LHCN-M2 (cell line): ENCODE measurements at regions not wholly inside any gene's neighbourhood (a gene's known extent, or its start where the extent isn't known, plus 50 kb on each side); places are given as distances from the start of the nearest gene placed in this dataset.

Experiments
- DNase-seq: peaks from one replicate; pipeline ENCODE4 v3.0.0-alpha.2; 2012; ENCODE audit warnings: low read depth

DNA sequence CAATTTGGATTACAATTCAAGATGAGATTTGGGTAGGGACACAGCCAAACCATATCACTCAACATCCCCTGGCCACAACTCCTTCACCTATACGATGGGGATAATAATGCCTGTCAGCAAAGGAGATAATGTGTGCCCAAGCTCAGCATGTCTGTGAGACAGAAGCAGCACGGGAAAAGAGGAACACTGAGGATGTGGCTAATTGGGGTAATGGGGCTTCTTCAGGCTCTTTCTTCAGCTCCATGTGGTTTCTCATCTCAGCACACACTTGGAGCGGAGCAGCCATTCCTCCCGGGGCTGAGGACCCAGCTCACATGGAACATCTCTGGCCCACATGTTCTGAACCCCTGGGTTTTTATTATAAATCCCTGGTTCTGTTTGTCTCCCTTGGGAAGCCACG lies 136.0 kb upstream of the NAMPT start:
- DNase-seq: no peak

DNA sequence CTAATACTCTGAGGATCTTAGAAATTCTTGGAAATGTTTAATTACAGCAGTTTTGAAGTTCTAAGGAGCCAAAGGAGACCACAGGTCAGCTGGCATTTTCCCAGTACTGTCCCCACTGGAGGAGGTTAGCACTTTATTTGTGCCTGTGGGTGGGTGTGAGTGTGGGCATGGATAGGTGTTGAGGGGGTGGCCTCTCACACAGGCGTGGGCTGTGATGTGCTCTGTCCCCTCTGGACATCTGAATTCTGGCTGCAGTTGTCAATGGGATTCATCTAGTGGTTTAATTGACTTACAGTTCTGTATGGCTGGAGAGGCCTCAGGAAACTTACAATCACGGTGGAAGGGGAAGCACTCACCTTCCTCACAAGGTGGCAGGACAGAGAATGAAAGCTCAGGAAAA lies 135.4 kb upstream of the NAMPT start:
- no peak for DNase-seq

DNA sequence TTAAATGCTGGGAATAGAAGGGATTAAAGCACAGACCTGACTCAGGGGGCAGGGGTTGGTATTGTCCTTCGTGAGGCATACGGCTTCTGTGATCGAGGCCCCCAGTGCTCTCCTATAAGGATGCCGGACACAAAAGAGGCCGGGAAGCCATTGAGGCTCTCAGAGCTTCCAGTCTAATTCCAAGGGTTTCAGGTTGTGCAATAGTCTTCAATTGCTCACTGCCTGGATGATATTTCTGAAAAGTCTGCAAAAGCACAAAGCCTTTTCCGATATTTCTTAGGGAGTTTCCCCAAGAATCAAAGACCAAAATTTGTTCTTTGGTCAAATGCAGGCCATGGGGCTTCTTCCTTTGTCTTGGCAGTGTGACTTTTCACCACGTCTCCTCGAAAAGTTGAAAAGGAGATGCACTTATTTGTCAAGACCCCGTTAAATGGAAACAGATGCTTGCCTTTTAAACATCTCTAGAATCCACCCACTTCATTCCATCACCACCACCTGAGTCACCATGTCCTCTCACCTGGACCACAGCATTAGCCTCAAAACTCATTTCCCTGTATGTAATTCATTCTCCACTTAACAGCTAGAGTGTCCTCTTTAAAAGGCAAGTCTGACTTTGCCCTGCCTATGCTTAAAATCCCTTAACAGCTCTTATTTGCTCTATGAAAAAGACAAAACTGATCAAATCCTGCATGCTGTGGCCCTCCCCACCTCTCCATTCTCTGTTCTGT lies 134.8 kb upstream of the NAMPT start:
- no peak for DNase-seq

DNA sequence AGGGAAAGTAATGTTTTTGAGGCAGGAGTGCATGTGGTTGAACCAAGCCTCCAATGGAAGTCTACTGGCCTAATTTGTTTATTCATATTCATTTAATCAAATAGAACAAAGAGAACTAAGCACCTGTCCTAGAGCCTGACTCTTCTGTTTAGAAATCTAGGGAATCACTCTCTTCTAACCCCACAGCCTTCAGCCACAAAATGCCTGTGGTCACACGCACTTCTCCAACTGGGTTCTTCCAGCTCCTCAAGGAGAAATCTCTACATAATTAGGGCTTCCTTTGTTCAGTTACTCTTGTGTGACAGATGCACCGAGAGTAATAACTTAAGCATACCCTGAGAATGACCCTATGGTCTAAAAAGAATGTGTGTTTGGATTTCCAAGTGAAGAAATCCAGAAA lies 133.7 kb upstream of the NAMPT start:
- peak; percentile 80 for DNase-seq

DNA sequence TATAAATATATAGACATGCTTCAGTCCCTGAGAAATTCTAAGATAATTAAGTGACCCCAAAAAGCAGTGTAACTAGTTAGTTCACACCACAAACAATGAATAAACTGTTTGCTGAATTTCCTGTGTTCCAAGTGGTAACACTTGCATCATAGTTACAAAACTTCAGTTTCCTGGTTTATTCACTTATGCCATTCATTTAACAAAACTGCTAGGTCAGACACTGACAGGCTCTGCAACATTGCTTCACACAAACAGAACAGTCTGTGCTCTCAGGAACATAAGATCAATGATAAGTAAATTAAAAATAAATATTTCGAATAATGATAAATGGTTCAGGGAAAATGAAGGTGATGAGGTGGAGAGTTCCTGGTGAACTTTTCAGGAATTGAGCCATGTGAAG lies 133.3 kb upstream of the NAMPT start:
- peak; percentile 41 for DNase-seq

DNA sequence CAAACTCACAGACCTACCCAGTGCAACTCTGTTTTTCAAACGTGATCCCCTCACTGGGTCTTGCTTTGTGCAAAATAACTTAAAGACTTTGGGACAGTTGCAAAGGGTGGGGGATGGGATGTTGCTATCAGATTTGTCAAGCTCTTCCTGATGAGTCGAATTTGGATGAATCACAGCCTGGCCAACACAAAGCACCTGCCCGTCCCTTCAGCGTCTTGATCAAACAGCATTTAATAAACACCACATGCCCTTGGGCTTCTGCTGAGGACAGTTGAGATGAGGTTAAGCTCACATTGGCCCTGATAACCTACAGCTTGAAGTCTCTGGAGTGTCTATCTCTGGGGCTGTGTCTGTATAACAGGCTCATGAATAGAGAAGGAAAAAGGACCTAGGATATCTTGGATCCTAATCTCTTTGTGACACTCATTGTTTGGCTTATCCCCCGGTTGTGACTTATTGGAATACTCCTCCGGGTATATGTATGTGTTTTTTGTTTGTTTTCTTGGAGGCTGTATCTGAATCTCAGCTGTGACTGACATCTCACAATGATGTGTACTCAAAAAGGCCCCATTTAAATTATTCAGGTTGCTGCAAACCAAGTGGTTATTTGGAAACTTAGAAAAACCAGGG lies 132.6 kb upstream of the NAMPT start:
- DNase-seq: peak; percentile 42

DNA sequence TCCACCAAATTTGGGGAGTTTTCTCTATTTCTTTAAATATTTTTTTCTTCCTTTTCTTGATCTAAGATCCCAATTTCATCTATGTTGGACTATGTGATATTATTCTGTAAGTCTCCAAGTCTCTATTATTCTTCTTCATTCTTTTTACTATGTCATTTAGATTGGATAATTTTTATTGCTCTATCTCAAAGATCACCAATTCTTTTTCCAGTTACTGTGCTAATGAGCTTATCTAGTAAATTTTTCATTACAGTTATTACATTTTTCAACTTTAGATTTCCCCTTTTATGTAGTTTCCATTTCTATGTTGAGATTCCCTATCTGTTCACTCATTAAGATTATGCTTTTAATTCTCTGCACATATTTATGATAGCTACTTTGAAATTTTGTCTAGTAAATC lies 131.6 kb upstream of the NAMPT start:
- no peak for DNase-seq

DNA sequence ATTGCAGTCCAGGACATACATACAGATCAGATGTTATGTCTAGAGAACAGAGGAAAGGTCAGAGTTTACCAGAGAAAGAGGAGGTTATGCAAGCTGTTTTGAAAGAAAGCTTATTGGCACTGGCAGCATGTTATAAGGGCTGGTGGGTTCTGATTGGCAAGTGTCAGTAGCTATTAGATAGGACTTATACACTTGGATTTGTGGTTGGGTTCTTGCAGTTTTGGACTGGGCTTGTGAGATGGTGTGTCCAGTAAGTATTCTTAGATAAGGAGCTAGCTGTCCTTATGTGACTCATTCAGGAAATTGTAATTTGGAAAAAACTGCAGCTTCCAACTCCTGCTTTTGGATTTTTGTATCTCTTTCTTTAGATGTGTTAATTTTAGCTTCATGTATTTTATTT lies 130.7 kb upstream of the NAMPT start:
- DNase-seq: no peak

DNA sequence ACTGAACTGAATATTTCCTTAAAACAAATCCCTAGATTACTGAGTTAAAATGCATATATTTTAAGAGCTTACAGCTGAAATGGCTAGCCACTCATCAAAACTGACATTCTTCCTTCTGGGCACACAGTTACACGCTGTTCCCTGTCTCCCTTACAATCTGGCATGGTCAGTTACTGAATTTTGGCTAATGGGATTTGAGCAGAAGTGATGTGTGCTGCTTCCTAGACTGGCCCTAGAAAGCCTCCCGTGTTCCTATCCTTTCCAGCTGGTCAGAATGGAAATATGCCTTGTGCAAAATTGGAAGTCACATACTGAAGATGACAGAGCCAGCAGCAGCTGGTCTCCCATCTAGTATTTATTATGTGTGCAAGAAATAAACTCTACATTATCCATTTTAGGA lies 128.7 kb upstream of the NAMPT start:
- DNase-seq: no peak

DNA sequence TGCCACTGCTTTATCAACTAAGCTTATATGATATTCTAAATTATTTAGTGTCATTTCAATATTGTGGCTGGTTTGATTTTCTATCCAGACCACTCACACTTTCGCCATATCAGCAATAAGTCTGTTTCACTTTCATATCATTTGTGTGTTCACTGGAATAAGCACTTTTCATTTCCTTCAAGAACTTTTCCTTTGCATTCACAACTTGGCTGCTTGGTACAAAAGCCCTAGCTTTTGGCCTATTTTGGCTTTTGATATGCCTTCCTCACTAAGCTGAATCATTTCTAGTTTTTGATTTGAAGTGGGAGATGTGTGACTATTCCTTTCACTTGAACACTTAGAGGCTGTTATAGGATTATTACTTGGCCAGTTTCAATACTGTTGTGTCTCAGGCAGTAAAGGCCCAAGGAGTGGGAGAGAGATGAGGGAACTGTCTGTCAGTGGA lies 120.9 kb upstream of the NAMPT start:
- DNase-seq: no peak

DNA sequence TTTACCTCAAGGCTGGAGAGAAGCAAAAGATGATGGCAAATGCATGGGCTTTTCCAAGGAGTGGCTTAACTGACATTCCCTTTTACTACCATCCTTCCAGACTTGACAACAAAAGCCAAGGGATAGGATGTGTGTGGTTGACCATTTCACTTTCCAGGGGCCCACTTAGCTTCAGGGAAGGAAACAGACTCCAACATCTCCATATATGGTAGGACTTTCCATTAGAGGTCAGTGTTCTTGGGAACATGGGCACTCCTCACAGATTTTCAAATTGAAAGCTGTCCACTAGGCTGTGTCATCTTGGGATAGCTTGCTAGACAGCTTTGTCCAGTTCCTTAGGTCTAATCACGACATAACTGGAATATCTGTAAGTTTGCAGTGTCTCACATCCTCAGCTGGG lies 118.1 kb upstream of the NAMPT start:
- DNase-seq: no peak

DNA sequence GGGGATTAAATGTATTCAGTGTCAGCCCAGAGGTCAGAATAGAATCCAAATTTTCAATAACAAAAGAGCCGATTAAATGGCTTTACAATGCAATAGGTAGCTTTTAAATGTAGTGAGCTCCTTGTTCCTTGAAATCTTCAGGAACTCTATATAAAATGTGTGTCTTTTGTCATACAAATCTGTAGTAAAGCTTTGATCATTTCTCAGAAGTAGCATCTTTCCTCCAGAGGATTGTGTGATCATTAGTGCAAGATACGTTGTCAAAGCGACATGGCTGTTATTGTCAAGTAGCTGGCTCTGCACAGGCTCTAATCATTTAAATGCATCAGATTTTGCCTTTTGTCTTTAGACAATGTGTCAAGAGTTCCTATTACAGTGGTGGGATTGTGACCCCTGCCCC lies 116.1 kb upstream of the NAMPT start:
- DNase-seq: no peak

DNA sequence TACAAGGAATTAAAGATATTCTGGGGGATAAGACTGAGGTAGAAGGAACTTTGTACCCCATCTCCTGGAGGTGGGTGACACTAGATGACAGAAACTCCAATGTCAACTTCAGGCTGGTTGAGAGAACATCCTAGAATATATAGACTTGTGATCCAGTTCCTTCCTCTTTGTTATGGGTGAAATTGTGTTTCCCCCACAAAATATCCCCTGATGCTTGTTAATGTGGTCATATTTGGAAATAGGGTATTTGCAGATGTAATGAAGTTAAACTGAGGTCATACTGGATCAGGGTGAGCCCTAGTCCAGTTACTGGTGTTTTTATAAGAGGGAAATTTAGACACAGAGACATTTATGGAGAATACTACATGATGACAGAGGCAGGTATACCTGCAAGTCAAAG lies 114.0 kb upstream of the NAMPT start:
- no peak for DNase-seq

DNA sequence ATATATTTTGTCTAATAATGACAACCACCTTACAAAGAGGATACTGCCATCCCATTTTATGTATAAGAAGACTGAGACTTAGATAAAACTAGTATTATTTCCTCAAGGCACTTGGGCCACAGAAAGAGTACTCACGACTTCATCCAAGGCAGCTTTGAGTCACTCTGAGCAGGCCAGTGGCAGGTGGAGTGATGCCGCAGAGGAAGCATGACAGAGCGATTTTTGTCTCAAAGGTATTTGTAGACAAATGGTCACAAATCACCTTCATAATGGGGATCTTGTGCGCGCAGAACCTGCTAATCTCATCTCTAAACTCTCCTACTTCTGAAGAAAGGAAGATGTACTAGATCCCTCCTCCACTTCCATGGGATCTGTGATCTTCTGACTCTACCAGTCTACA lies 113.2 kb upstream of the NAMPT start:
- DNase-seq: no peak

DNA sequence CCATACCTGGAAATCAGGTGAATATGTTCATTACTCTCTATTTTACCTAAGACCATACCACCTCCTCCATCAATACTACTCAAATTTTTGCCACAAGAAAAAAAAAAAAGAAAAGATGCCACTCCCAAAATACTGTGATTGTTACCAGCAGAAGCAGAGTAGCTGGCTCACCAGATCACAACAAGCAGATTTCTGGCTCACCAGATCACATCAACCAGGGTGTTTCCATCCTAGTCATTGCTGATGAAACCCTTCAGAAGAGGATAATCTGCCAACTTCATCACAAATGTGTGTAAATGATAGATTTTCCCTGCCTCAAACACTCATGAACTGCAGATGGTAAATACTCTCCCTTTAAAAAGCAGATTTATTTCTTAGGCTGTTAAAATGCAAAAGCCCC lies 109.7 kb upstream of the NAMPT start:
- no peak for DNase-seq

DNA sequence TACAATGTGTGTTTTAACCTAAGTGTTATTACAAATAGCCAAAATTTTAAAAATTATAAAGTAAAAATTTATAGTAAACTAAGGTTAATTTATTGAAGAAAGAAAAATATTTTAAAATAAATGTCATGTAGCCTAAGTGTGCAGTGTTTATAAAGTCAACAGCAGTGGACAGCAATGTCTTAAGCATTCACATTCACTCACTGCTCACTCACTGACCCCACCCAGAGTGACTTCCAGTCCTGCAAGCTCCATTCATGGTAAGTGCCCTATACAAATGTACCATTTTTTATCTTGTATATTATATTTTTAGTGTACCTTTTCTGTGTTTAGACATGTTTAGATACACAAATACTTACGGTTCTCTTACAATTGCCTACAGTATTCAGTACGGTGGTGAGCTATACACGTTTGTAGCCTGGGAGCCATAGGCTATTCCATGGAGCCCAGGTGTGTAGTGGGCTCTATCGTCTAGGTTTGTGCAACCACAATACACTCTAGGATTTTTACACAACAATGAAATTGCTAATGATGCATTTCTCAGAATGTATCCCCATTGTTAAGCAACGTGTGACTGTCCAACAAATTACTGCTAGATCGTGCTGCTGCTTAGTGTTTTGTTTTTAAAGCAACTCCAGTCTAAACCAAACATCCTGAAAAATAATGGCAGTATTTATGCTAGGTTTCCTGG lies 108.9 kb upstream of the NAMPT start:
- no peak for DNase-seq

DNA sequence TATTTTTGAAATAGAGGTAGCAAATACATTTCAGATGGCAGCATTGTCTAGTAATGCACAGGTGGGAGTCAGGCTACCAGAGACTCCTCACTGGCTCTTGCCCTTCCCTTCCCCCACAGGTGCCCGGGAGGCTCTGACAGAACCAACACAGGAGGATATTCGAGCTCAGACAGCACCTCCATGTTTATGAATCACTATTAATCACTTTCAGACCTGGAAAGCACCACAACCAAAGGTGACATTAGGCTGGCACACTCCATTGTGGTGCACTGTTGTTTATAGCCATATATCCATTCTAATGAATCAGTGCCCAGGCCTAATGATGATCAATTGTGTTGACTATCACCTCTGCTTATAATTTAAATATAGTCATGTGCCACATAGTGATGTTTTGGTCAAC lies 107.8 kb upstream of the NAMPT start:
- DNase-seq: no peak

DNA sequence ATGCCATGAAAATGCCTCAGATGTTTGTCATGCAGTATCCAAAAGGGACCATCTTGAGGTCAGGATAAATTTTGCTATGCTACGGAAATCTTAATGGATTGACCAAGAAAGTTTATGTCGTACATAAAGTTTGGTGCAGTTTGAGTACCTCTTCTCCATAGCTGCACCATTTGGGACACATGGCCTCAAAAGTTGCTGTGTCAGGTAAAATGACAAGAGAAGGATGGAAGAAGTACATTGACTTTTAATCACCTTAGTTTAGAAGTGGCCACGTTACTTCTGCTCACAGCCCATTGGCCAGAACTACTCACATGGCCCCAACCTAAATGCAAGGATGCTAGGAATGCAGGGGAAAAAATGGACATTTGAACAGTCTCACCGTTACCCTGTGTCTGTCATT lies 107.4 kb upstream of the NAMPT start:
- DNase-seq: no peak

DNA sequence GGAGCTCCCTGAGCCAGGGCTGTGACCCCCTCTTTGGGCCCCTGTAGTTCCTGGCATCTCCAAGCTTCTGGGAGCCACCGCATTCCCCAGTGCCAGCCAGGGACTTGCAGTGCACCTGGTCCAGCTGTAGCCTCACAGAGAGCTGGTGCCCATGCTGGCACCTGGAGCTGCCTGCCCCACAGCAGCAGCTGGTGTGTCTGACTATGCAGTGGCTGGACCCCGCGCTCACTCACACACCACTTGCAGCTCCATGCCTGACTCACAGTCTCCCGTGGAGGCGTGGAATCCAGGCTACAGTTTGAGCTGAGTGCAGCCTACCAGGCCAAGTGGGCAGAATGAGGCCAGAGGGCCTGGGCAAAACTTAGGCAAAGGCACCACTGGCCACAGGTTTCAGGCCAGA lies 102.2 kb upstream of the NAMPT start:
- DNase-seq: no peak

DNA sequence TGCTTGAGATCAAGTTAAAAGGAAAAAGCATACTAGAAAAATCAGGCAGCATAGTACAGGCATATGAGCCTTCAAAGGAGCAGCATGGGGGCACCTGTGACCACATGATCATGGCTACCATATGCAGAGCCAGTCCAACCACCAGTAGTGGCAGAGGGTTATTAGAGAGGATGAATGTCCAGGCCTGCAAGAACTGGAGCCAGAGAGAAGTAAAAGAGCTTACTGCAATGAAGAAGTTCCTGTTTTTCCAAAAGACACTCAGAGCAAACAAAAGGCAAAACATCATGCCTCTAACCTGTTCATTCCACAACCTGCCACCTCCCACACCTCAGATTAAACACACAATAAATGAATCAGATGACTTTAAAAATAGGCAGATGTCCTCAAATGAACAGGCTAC lies 99.6 kb upstream of the NAMPT start:
- DNase-seq: no peak

DNA sequence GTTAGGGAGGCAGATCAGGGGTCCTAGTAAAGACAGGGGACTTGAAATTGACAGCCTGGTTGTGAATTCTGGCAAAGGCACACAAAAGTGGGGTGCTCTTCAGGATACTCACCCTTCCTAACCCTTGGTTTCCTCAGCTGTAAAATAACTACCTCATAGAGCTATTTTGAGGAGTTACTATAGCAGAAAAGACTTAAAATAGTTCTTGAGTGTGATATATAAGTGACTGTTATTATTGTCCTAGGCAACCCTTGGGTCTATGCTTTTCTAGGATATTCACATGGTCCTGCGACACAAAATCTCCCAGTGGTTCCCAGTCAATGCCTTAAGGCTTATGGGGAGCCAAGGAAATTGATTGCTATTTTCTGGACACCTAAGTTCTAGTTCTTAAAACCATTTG lies 98.1 kb upstream of the NAMPT start:
- no peak for DNase-seq

DNA sequence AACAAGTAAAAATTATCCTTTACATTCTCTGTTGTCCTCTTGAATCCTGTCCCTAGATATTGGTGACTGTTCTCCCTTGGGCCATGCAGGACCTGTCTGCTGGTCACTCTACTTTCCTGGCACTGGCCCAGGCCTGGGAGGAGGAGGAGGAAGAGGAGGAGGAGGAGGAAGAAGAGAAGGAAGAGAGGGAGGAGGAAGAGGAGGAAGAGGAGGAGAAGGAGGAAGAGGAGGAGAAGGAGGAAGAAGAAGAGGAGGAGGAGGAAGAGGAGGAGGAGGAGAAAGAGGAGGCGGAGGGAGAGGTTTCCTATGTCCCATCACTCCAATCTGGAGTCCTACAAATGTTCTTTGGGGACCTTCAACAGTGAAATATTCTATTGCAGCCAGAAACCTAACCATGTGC lies 97.3 kb upstream of the NAMPT start:
- no peak for DNase-seq

DNA sequence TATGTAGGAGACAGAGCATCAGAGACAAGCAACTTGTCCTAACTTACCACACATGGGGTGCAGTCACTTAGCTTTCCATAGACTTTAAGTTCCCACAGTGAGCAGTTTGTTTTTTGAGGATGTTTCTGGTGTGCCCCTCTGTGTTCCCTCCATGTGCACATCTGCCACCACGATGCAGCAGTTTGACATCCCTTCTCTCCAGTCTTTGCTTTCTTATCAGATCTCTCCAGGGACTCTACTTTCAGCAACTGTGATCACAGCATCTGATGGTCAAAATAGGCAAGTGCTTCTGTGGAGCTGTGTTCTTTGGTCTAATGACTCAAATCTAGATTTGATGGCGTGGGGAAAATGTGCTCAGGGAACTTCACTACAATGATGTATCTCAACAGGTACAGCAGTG lies 96.5 kb upstream of the NAMPT start:
- DNase-seq: no peak
